Kidney (tissue), 13 donors: ENCODE measurements at regions not wholly inside any gene's neighbourhood (a gene's known extent, or its start where the extent isn't known, plus 50 kb on each side); places are given as distances from the start of the nearest gene placed in this dataset.

Experiments
- DNase-seq, 5 donors: peaks; one replicate each; pipeline ENCODE4 v3.0.0-alpha.2; 2013 to 2020
- FAIRE-seq: peaks from 2 replicates; lab custom pipeline; 2012; peaks lifted over from hg19 to GRCh38; lab: Jason Lieb, UNC
- H3K27ac ChIP-seq, 2 donors: one replicate each; pipeline ENCODE4 v1.7.0; 2013; ENCODE audit warnings: low read depth in 2 of 2, low read length in 2 of 2, inconsistent platforms in 1 of 2
- H3K27me3 ChIP-seq: one replicate; pipeline ENCODE4 v1.7.1; 2013; ENCODE audit warnings: low read length, inconsistent platforms; ENCODE audit not compliant: control insufficient read depth, insufficient read depth
- H3K36me3 ChIP-seq, 3 donors: one replicate each; pipeline versions ENCODE4 v1.7.0 to v1.7.1; 2013; ENCODE audit warnings: low read length in 3 of 3, control low read depth in 1 of 3, inconsistent platforms in 1 of 3; ENCODE audit not compliant: insufficient read depth in 3 of 3, control insufficient read depth in 2 of 3
- H3K4me1 ChIP-seq, 3 donors: one replicate each; pipeline versions ENCODE4 v1.7.0 to v1.7.1; 2013; ENCODE audit warnings: low read length in 3 of 3, inconsistent platforms in 1 of 3, low read depth in 1 of 3; ENCODE audit not compliant: control insufficient read depth in 2 of 3, insufficient read depth in 2 of 3
- H3K4me3 ChIP-seq, 3 donors: one replicate each; pipeline versions ENCODE4 v1.7.0 to v1.8.1; 2013; ENCODE audit warnings: low read length in 3 of 3, control low read depth in 1 of 3, inconsistent platforms in 1 of 3
- H3K9ac ChIP-seq, 3 donors: one replicate each; pipeline versions ENCODE4 v1.7.0 to v1.7.1; 2013; ENCODE audit warnings: low read length in 3 of 3, control low read depth in 1 of 3, inconsistent platforms in 1 of 3
- H3K9me3 ChIP-seq, 3 donors: one replicate each; pipeline versions ENCODE4 v1.7.0 to v1.7.1; 2013; ENCODE audit warnings: low read length in 3 of 3, control low read depth in 1 of 3, inconsistent platforms in 1 of 3; ENCODE audit not compliant: control insufficient read depth in 2 of 3, insufficient read depth in 1 of 3
- intact Hi-C: fragments of 100-400 bp; cut with DNase I; formaldehyde crosslinking; loops from one replicate; pipeline ENCODE4 v1.11.1; 2022
- TF ChIP-seq, protein P1 (sequence below): IDR thresholded peaks from 3 replicates; pipeline ENCODE4 v1.5.1; 2012; ENCODE audit warnings: mild to moderate bottlenecking, moderate library complexity, borderline replicate concordance; ENCODE audit not compliant: insufficient read depth; ENCODE audit errors: extremely low read depth
- donor health status: control.
- donor health status: control.
- donor health status: control.
- donor health status: control.
- donor health status: control.
- donor health status: DM: yes; HTN: yes; CAD: no.
- donor health status: Normal renal cell carcinoma (clear cell type).

DNA sequence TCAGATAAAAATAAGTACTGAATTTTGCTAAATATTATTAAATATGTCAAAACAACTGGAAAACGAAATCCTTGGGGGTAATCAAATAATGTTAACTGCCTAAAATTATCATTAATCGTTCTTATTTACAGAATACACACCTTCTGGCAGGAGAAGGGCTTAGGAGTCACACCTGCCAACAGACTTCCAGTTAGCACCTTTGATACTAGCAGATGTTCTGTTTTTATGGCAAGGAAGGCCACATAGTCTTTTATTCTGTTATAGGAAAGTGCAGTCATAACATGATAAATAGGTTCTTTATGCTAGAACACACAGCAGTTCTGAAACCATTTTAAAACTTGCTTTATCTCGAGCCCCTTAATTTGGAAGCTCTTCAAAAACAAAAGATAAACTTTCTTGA, 464.1 kb downstream of the UTRN start:
- peaks cover 0 to 4% (median 0%) of the 10 kb centered on the region in 3 donors for H3K4me1 ChIP-seq
- H3K9ac ChIP-seq, result no peak overlapping the region
- no peak overlapping the region for H3K27ac ChIP-seq
- FAIRE-seq (no peak), DNase-seq (no peak)
- no peak overlapping the region for H3K4me3 ChIP-seq
- H3K9me3 ChIP-seq, result no peaks in the 10 kb centered on the region
- H3K27me3 ChIP-seq, result no peaks in the 10 kb centered on the region
- TF ChIP-seq, protein P1, sequence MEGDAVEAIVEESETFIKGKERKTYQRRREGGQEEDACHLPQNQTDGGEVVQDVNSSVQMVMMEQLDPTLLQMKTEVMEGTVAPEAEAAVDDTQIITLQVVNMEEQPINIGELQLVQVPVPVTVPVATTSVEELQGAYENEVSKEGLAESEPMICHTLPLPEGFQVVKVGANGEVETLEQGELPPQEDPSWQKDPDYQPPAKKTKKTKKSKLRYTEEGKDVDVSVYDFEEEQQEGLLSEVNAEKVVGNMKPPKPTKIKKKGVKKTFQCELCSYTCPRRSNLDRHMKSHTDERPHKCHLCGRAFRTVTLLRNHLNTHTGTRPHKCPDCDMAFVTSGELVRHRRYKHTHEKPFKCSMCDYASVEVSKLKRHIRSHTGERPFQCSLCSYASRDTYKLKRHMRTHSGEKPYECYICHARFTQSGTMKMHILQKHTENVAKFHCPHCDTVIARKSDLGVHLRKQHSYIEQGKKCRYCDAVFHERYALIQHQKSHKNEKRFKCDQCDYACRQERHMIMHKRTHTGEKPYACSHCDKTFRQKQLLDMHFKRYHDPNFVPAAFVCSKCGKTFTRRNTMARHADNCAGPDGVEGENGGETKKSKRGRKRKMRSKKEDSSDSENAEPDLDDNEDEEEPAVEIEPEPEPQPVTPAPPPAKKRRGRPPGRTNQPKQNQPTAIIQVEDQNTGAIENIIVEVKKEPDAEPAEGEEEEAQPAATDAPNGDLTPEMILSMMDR, result no peak
- H3K36me3 ChIP-seq, result peaks cover 0 to 2% (median 0%) of the 10 kb centered on the region in 3 donors
- intact Hi-C loops, result no loop called here

DNA sequence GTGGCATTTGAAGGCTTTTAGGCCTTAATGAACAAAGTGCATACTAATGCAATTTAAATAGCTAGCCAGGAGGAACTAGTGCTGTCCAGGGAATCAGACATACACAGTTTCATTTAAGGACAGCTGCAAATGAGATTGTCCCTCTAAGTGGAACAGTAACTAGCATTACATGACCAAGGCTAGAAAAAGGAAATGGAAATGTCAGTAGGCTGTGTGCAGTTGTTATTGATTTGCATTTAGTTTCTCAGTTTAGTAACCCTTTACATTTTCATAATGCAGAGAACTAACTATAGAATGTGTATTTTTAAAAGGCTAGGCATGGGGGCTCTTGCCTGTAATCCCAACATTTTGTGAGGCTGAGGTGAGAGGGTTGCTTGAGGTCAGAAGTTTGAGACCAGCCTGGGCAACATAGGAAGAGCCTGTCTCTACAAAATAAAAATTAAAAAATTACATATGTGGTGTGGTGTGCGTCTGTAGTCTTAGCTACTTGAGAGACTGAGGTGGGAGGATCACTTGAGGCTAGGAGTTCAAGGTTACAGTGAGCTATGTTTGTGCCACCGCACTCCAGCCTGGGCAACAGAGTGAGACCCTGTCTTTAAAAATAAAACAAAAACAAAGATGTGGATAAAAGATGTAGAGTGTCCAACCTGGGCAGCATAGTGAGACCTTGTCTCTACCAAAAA, 468.0 kb downstream of the UTRN start:
- no peak overlapping the region for H3K4me3 ChIP-seq
- H3K4me1 ChIP-seq, result no peaks in the 10 kb centered on the region

DNA sequence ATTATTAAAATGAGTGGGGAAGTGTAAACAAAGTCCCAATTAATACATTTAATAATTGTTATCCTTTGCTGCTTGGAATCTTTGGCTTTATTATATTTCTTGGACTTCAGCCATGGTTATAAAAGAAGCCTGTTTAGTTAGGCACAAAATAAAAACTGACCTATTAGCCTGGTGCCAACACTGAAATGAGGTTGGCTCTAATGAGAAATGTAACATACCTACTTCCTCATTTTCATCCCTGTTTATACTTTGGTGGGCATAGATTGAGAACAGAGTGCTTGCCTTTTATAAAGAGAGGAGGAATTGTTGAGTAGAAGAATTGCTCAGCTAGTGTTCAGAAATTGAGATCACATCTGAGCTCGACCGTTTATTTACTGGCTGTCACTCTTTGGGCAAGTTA, 471.3 kb downstream of the UTRN start:
- intact Hi-C loops, result no loop called here
- FAIRE-seq (no peak), DNase-seq (no peak)
- Histone ChIP-seq H3K4me3 (no peak overlapping the region), H3K27me3 (no peaks in the 10 kb centered on the region), H3K27ac (no peak overlapping the region), H3K4me1 (no peaks in the 10 kb centered on the region), H3K9me3 (no peaks in the 10 kb centered on the region), H3K9ac (no peak overlapping the region), H3K36me3 (peaks cover 0 to 3% (median 0%) of the 10 kb centered on the region in 3 donors)
- TF ChIP-seq, protein P1, result no peak

More for the DNA sequence above, 468.0 kb downstream of the UTRN start:
- H3K27ac ChIP-seq, result no peak overlapping the region
- H3K9me3 ChIP-seq, result no peaks in the 10 kb centered on the region
- H3K36me3 ChIP-seq, result peaks cover 0 to 3% (median 2%) of the 10 kb centered on the region in 3 donors
- TF ChIP-seq, protein P1, result no peak
- no peak overlapping the region for H3K9ac ChIP-seq
- intact Hi-C loops, result no loop called here
- DNase-seq, result no peak
- no peak for FAIRE-seq
- H3K27me3 ChIP-seq, result no peaks in the 10 kb centered on the region
